HG03469 (cell line): ENCODE measurements at regions not wholly inside any gene's neighbourhood (a gene's known extent, or its start where the extent isn't known, plus 50 kb on each side); places are given as distances from the start of the nearest gene placed in this dataset.

Source experiments
- ATAC-seq: cut with Tn5 transposase; IDR thresholded peaks from one replicate; pipeline ENCODE4 v1.9.1; 2021; ENCODE audit warnings: mild to moderate bottlenecking, moderate library complexity, moderate number of reproducible peaks; ENCODE audit not compliant: unreplicated experiment

GRCh38 chr1:87939444-87939843 is 610.8 kb downstream of the LMO4 start:
- ATAC-seq = no peak

- no peak for ATAC-seq
These were observed 611.7 kb downstream of the LMO4 start for GRCh38 chr1:87940421-87940820.

GRCh38 chr1:87941337-87941946 is 612.8 kb downstream of the LMO4 start:
- no peak for ATAC-seq

- no peak for ATAC-seq
These were observed 613.5 kb downstream of the LMO4 start for GRCh38 chr1:87942165-87942564.

- ATAC-seq = no peak
These were observed 621.0 kb downstream of the LMO4 start for GRCh38 chr1:87949711-87950110.

GRCh38 chr1:87950369-87950768 is 621.7 kb downstream of the LMO4 start:
- ATAC-seq = no peak

- ATAC-seq = no peak
These were observed 622.7 kb downstream of the LMO4 start for GRCh38 chr1:87951409-87951808.

GRCh38 chr1:87951852-87952251 is 623.2 kb downstream of the LMO4 start:
- no peak for ATAC-seq

- no peak for ATAC-seq
These were observed 624.4 kb downstream of the LMO4 start for GRCh38 chr1:87953121-87953520.

- ATAC-seq = no peak
These were observed 625.2 kb downstream of the LMO4 start for GRCh38 chr1:87953732-87954344.

GRCh38 chr1:87955038-87955437 is 626.4 kb downstream of the LMO4 start:
- no peak for ATAC-seq

GRCh38 chr1:87956072-87956471 is 627.4 kb downstream of the LMO4 start:
- ATAC-seq = no peak

GRCh38 chr1:87956750-87957149 is 628.1 kb downstream of the LMO4 start:
- ATAC-seq = no peak

- no peak for ATAC-seq
These were observed 628.7 kb downstream of the LMO4 start for GRCh38 chr1:87957331-87957730.

GRCh38 chr1:87958201-87958600 is 629.5 kb downstream of the LMO4 start:
- ATAC-seq = no peak

GRCh38 chr1:87958716-87959115 is 630.0 kb downstream of the LMO4 start:
- no peak for ATAC-seq

- ATAC-seq = no peak
These were observed 630.6 kb downstream of the LMO4 start for GRCh38 chr1:87959236-87959635.

- no peak for ATAC-seq
These were observed 633.3 kb downstream of the LMO4 start for GRCh38 chr1:87961992-87962391.

- no peak for ATAC-seq
These were observed 634.9 kb downstream of the LMO4 start for GRCh38 chr1:87963556-87963955.

- no peak for ATAC-seq
These were observed 636.5 kb downstream of the LMO4 start for GRCh38 chr1:87965193-87965592.

GRCh38 chr1:87968197-87968955 is 639.7 kb downstream of the LMO4 start:
- ATAC-seq = no peak

GRCh38 chr1:87969040-87969439 is 640.4 kb downstream of the LMO4 start:
- ATAC-seq = no peak
